ENCODE measurements at regions not wholly inside any gene's neighbourhood (a gene's known extent, or its start where the extent isn't known, plus 50 kb on each side); places are given as distances from the start of the nearest gene placed in this dataset.

GRCh38 chr9:88801214-88801796 is 190.0 kb upstream of the S1PR3 start:
- TF ChIP-seq CTCF (IDR thresholded peaks at IDR 0.05) (no peak), EZH2 (IDR thresholded peaks at IDR 0.05; ENCODE audit: borderline replicate concordance, insufficient read depth, low read depth, low read length, poor library complexity, severe bottlenecking) (no peak)

Measured in B cell (primary cell).